Renal cortex interstitium (tissue), 11 donors: ENCODE measurements at regions not wholly inside any gene's neighbourhood (a gene's known extent, or its start where the extent isn't known, plus 50 kb on each side); places are given as distances from the start of the nearest gene placed in this dataset.
"Not testable (repeated sequence)": the region's sequence is repeated elsewhere in the genome, so short reads cannot be mapped to it uniquely, and the experiment has no call there.

Experiments used
- DNase-seq, 11 donors: peaks; one replicate each; pipeline ENCODE4 v3.0.0-alpha.2; 2013; ENCODE audit warnings: low read depth in 9 of 11, low spot score in 4 of 11; ENCODE audit errors: extremely low read depth in 1 of 11

GRCh38 chr10:118444069-118444468, 101.9 kb upstream of the FAM204A start:
- DNase-seq: no peak

GRCh38 chr10:118442032-118442431, 99.9 kb upstream of the FAM204A start:
- no peak for DNase-seq

- DNase-seq: no peak
Observed at GRCh38 chr10:118439824-118440223, 97.7 kb upstream of the FAM204A start.

DNA sequence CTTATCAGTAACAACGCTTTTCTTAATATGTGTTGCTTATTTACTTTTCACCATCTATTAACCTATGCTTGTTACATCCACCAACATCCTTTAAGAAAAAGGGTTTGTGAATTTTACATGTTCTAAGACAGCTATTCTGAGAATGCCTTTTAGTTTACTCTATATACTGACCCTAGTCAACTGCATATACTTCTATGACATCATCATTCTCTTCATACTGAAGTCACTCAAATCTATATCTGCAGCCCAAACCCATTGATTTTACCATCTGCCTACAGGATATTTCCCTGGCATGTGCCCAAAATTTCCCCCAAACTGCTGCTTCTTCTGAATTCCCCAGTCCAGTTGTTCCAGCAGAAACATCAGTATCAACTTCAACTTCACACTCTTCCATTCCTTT, 94.6 kb upstream of the FAM204A start:
- no peak for DNase-seq

DNA sequence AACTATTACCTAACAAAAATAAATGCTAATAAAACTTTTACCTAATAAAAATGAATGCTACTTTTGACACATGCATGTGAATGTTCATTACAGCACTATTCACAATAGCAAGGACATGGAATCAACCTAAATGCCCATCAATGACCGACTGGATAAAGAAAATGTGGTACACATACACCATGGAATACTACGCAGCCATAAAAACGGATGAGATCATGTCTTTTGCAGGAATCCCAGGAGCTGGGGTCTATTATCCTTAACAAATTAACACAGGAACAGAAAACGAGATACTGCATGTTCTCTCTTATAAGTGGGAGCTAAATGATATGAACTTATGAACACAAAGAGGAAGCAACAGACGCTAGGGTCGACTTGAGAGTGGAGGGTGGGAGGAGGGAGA, 88.1 kb upstream of the FAM204A start:
- no peak for DNase-seq

DNA sequence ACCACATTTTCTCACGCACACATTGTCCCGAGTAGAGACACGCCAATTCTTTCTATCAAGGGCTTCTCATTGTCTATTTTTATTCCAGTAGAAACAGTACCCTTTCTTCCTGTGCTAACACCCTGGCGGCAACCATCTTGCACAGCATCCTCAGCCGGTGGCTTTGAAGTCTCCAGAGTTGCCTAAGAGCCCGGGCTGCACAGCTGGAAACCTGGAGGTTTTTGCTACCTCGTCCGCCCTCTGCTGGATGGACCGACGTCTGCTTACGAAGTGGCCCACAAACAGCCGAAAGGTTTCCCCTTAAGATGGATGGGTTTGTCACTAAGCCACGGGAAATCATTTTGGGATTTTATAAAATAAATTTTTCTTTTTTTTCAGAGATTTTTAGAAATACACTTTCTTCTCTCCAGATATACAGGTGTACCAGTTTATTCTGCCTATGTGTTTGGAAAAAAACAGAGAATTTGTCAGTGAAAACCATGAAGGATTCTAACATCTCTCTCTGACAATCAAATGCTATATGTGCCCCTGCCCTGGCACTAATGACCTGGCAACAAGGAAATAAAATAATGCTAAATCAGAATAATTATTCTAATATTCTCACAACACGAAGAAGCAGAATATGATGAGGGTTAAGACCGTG, 81.8 kb upstream of the FAM204A start:
- peak; percentile 55 to 86 (median 79) for DNase-seq

DNA sequence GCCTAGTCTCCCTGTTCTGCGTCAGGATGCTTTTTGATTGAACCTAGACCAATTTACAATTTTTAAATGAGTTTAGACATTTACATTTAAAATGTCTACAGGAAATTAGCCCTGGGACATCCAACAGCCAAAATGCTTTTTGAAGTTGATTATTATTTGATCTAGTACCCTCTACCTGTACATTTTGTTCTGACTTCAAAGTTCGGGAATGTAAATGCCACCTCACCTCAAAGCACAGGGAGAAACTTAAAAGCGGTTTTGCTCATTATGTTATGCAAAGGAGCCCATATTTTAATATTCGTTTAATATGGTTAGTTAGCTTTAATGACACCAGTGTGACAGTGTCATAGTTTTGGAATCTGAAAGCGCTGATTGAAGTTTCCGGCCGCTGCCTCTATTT, 80.1 kb upstream of the FAM204A start:
- no peak for DNase-seq

DNA sequence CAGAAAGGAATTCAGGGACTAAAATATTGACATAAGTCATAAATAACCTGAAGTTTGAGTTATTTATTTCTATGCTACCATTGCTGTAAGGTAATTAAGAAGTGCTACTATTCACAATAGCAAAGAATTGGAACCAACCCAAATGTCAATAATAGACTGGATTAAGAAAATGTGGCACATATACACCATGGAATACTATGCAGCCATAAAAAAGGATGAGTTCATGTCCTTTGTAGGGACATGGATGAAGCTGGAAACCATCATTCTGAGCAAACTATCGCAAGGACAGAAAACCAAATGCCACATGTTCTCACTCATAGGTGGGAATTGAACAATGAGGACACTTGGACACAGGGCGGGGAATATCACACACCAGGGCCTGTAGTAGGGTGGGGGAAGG, 77.9 kb upstream of the FAM204A start:
- DNase-seq: not testable (repeated sequence)

GRCh38 chr10:118412932-118413331, 70.8 kb upstream of the FAM204A start:
- DNase-seq: no peak

GRCh38 chr10:118412132-118412760, 70.1 kb upstream of the FAM204A start:
- no peak for DNase-seq

- no peak for DNase-seq
Observed at GRCh38 chr10:118409295-118409694, 67.2 kb upstream of the FAM204A start.

GRCh38 chr10:118408181-118408580, 66.1 kb upstream of the FAM204A start:
- no peak for DNase-seq

DNA sequence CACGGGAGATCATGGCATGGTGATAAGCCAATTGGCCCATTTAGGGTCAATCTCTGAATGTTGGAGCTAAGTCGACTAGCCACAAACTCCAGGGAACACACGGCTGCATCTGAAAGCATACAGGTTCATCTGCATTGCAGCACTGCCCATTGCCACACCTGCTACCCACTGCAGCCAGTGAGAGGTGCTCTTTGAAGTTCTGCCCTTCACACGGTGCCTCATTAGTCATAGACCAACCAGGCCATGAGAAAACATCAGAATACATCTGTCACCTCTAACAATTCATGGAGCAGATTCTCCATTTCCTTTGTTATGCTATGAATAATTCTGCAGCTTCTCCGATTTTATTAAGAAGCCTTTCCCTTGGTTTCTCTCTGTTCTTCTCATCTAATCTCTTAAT, 65.7 kb upstream of the FAM204A start:
- no peak for DNase-seq

DNA sequence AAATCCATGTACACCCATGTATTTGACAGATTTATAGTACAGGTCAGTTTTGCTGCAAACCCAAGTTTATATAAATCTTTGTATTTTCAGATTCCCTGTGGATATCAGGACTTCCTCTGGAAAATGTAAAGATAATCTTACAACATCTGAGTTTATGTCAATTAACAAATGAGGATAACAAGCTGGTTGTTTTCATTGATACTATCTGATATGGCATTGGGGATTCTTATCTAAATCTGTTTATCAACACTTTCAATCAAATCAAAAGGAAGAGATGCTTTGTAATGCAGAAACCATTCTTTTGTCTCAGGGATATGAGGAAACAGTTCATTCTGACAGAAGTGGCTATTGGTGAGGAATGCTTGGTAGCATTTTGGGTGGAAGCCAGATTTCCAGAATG, 64.9 kb upstream of the FAM204A start:
- DNase-seq: no peak

DNA sequence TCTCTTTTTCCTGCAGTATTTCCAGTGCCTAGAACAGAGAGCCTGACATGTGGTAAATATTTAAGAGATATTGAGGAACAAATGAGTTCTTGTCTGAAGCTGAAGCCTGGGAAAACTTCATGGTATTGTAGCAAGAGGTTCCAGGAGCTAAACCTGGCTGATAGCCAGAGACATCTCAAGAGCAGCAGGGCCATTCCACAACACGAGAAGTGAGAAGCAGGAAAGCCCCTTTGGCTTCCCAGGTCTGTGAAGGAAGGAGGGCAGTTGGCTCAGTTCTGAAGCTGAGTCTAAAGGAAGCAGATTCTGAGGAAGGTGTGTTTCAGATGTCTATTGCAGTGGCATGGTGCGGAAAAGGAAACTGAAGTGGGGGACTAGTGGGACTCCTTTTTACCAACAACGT, 63.8 kb upstream of the FAM204A start:
- DNase-seq: no peak

- no peak for DNase-seq
Observed at GRCh38 chr10:118403967-118404366, 61.8 kb upstream of the FAM204A start.

- no peak for DNase-seq
Observed at GRCh38 chr10:118401708-118402193, 59.6 kb upstream of the FAM204A start.

DNA sequence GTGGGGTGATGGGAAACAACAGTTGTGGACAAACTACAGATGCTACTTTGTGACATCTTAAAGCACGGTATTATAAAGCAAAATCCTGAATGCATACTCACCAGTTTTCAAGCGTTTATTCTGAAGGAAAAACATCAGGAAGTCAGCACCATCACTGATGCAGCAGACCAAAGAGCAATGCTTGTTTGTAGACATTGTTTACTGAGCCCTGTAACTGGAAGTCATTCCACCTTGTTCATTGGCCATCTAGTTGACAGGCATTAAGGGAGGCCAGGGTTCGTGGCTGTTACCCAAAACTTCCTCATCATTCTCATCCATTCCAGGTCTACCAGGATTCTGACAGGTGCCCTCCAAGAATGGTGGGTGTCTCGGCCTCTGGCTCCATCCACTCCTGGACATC, 55.3 kb upstream of the FAM204A start:
- no peak for DNase-seq

GRCh38 chr10:118395947-118396346, 53.8 kb upstream of the FAM204A start:
- DNase-seq: no peak

GRCh38 chr10:118394301-118395200, 52.4 kb upstream of the FAM204A start:
- DNase-seq: peak in 4 of 11 donors; percentile 12 to 47 (median 32)
